NB4 (cell line): ENCODE measurements at regions not wholly inside any gene's neighbourhood (a gene's known extent, or its start where the extent isn't known, plus 50 kb on each side); places are given as distances from the start of the nearest gene placed in this dataset.
A peak's percentile ranks its signal among the peaks of the same experiment; 100 is the strongest.

Source experiments
- DNase-seq: peaks from one replicate; pipeline ENCODE4 v3.0.0; 2010; ENCODE audit warnings: low read depth
- H3K4me3 ChIP-seq: one replicate; pipeline ENCODE4 v1.5.1; 2011; ENCODE audit warnings: mild to moderate bottlenecking, low read depth, low read length, moderate library complexity
- MAX ChIP-seq: IDR thresholded peaks from 2 replicates; pipeline ENCODE4 v1.6.1; 2011; ENCODE audit warnings: low read depth, low read length
- MYC ChIP-seq: IDR thresholded peaks from 2 replicates; pipeline ENCODE4 v1.6.1; 2011; ENCODE audit warnings: low read depth, low read length
- POLR2A ChIP-seq: IDR thresholded peaks from 2 replicates; pipeline ENCODE4 v1.6.1; 2011; ENCODE audit warnings: mild to moderate bottlenecking; ENCODE audit not compliant: insufficient read length; ENCODE audit errors: extremely low read depth
- TF ChIP-seq, protein P1 (sequence below): IDR thresholded peaks from one replicate; pipeline ENCODE4 v1.5.1; 2012; ENCODE audit warnings: low read depth, low read length

GRCh38 chr3:184488577-184488976 lies 73.0 kb upstream of the EPHB3 start:
- no peak for TF ChIP-seq MYC
- TF ChIP-seq, protein P1, sequence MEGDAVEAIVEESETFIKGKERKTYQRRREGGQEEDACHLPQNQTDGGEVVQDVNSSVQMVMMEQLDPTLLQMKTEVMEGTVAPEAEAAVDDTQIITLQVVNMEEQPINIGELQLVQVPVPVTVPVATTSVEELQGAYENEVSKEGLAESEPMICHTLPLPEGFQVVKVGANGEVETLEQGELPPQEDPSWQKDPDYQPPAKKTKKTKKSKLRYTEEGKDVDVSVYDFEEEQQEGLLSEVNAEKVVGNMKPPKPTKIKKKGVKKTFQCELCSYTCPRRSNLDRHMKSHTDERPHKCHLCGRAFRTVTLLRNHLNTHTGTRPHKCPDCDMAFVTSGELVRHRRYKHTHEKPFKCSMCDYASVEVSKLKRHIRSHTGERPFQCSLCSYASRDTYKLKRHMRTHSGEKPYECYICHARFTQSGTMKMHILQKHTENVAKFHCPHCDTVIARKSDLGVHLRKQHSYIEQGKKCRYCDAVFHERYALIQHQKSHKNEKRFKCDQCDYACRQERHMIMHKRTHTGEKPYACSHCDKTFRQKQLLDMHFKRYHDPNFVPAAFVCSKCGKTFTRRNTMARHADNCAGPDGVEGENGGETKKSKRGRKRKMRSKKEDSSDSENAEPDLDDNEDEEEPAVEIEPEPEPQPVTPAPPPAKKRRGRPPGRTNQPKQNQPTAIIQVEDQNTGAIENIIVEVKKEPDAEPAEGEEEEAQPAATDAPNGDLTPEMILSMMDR, result no peak
- no peak for TF ChIP-seq MAX
- no peak for TF ChIP-seq POLR2A
- H3K4me3 ChIP-seq, result no peak overlapping the region
- DNase-seq, result no peak

DNA sequence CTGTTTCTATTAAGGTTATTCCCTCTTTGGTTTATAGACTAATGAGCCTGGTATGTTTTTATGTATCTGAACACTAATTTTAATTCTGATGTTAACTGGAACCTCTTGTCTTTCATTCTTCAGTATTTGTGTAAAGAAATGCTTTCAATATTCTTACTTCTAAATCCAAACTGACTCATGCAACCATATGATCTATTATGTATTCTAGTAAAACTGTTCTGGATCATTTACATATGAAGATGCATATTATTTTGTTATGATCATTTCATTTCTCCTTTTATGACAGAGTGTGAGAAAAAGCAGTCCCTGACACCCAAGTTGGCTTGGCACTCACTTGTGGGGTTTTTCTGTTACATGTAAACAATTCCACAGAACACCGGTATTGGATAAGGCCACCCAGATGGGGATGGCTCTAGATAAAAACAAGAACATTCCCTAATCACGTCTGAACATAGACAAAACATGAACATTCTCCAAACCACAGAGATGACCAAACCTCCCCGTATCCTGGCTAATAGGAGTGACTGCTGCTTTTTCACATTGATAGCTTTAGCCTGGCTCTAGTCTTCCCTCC lies 72.2 kb upstream of the EPHB3 start:
- no peak for DNase-seq
- TF ChIP-seq MAX (no peak), POLR2A (no peak), MYC (no peak)
- TF ChIP-seq, protein P1, result no peak
- H3K4me3 ChIP-seq, result no peak overlapping the region

- no peak overlapping the region for H3K4me3 ChIP-seq
- no peak for DNase-seq
- TF ChIP-seq, protein P1, result no peak
- TF ChIP-seq POLR2A, result no peak
- no peak for TF ChIP-seq MYC
- no peak for TF ChIP-seq MAX
Measured at GRCh38 chr3:184491011-184491576, 70.5 kb upstream of the EPHB3 start.

DNA sequence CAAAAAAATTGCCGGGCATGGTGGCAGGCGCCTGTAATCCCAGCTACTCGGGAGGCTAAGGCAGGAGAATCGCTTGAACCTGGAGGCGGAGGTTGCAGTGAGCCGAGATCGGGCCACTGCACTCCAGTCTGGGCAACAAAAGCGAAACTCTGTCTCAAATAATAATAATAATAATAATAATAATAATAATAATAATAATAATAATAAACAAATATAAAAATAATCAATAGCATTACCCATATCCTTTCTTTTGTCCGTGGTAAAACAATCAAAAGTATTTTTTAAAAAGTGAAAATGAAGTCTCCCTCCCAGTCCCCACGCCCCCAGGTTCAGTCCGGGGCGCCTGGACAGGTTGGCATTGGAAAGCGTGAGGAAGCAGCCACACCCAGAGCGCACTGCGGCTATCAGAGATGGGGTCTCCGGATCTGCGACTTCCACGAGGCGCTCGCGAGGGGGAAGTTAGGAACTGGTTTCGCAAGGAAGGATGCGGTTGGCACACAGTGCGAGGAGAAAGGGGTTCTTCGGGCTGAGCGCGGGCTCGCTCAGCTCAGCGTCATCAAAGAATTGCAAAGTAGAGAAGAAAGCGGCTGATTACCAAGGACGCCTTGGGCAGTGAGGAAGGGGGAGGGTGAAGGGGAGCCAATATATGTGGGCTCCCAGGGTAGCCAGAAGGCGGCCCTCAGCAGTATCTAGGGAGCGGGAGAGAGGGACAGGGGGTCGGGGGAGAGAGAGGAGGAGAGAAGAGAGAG lies 69.5 kb upstream of the EPHB3 start:
- no peak overlapping the region for H3K4me3 ChIP-seq
- peak; percentile 59 for TF ChIP-seq MAX
- peak; percentile 75 for TF ChIP-seq MYC
- TF ChIP-seq, protein P1, result no peak
- no peak for TF ChIP-seq POLR2A
- peak; percentile 84 for DNase-seq

GRCh38 chr3:184496933-184497332 lies 64.7 kb upstream of the EPHB3 start:
- TF ChIP-seq MAX, result no peak
- TF ChIP-seq POLR2A, result no peak
- TF ChIP-seq, protein P1, result no peak
- no peak for TF ChIP-seq MYC
- no peak overlapping the region for H3K4me3 ChIP-seq
- no peak for DNase-seq
